Lower leg skin (tissue), 4 donors: ENCODE measurements at regions not wholly inside any gene's neighbourhood (a gene's known extent, or its start where the extent isn't known, plus 50 kb on each side); places are given as distances from the start of the nearest gene placed in this dataset.
"Not testable (repeated sequence)": the region's sequence is repeated elsewhere in the genome, so short reads cannot be mapped to it uniquely, and the experiment has no call there.

Experiments used
- DNase-seq, 2 donors: peaks; one replicate each; pipeline ENCODE4 v3.0.0-alpha.2; 2019; ENCODE audit warnings: low spot score in 2 of 2
- H3K4me3 ChIP-seq: fragments of 200-600 bp; sonication (generic); 2 replicates; pipeline ENCODE4 v1.5.1; 2017; ENCODE audit warnings: mild to moderate bottlenecking, low read depth; ENCODE audit not compliant: poor library complexity, severe bottlenecking
- CTCF ChIP-seq, 3 donors: fragments of 450-650 bp; IDR thresholded peaks; one replicate each; pipeline ENCODE4 v1.5.1; 2016; ENCODE audit warnings: antibody characterized with exemption in 3 of 3, mild to moderate bottlenecking in 3 of 3, moderate library complexity in 2 of 3
- POLR2A ChIP-seq, 2 donors: fragments of 450-650 bp; IDR thresholded peaks; one replicate each; pipeline ENCODE4 v1.6.1; 2016 to 2017; ENCODE audit warnings: antibody characterized with exemption in 2 of 2, mild to moderate bottlenecking in 1 of 2, moderate library complexity in 1 of 2
- WGBS, 2 donors: methylation state at CpG; one replicate each; pipeline ENCODE4 v1.1.5; 2018; 5-methylcytosine and 5-hydroxymethylcytosine counted together
- intact Hi-C: fragments of 100-400 bp; cut with DNase I; formaldehyde crosslinking; loops from one replicate; pipeline ENCODE4 v1.15.0; 2023; ENCODE audit warnings: low total_unique reads

- no peak overlapping the region for H3K4me3 ChIP-seq
- no peak for TF ChIP-seq CTCF (IDR thresholded peaks at IDR 0.05)
- intact Hi-C loops = no loop called here
- DNase-seq = no peak
- 80 to 100% methylated on average over 1 of the region's 1 CpG for WGBS, 2 donors
These were observed 70.5 kb downstream of the TTC6 start for GRCh38 chr14:37665951-37666350.

GRCh38 chr14:37668646-37669045, 73.2 kb downstream of the TTC6 start:
- WGBS, 2 donors = 75 to 78% methylated on average over 1 of the region's 1 CpG
- TF ChIP-seq CTCF (IDR thresholded peaks at IDR 0.05) = no peak
- no peak for TF ChIP-seq POLR2A (IDR thresholded peaks at IDR 0.05)

GRCh38 chr14:37669242-37669641, 73.8 kb downstream of the TTC6 start:
- no peak overlapping the region for H3K4me3 ChIP-seq
- TF ChIP-seq CTCF (IDR thresholded peaks at IDR 0.05) (no peak), POLR2A (IDR thresholded peaks at IDR 0.05) (no peak)
- no peak for DNase-seq
- intact Hi-C loops = no loop called here
- 66% methylated on average over 3 of the region's 3 CpGs for WGBS, 2 donors

More at GRCh38 chr14:37668646-37669045, 73.2 kb downstream of the TTC6 start:
- no peak for DNase-seq
- intact Hi-C loops = no loop called here
- no peak overlapping the region for H3K4me3 ChIP-seq

GRCh38 chr14:37673439-37673838, 78.0 kb downstream of the TTC6 start:
- intact Hi-C loops = no loop called here
- no peak for DNase-seq
- H3K4me3 ChIP-seq = no peak overlapping the region
- TF ChIP-seq CTCF (IDR thresholded peaks at IDR 0.05) (no peak), POLR2A (IDR thresholded peaks at IDR 0.05) (no peak)
- WGBS, 2 donors = 50 to 70% methylated on average over 1 of the region's 1 CpG

DNA sequence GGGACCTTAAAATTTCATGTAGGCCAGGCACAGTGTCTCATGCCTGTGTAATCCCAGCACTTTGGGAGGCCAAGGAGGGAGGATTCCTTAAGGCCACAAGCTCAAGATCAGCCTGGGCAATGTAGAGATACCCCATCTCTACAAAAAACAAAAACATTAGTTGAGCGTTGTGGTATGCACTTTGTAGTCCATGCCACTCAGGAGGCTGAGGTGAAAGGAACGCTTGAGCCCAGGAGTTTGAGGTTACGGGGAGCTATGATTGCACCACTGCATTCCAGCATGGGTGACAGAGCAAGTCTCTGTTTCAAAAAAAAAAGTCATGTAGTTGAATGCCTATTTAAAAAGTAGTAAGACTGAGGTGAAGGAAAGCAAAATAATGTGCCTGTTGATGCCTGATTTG, 83.5 kb downstream of the TTC6 start:
- intact Hi-C loops = no loop called here
- no peak overlapping the region for H3K4me3 ChIP-seq
- no peak for DNase-seq
- TF ChIP-seq POLR2A (IDR thresholded peaks at IDR 0.05) (no peak), CTCF (IDR thresholded peaks at IDR 0.05) (no peak)
- WGBS, 2 donors = 88 to 92% methylated on average over 3 of the region's 3 CpGs

- DNase-seq = no peak
- TF ChIP-seq CTCF (IDR thresholded peaks at IDR 0.05) (no peak), POLR2A (IDR thresholded peaks at IDR 0.05) (no peak)
- no peak overlapping the region for H3K4me3 ChIP-seq
- intact Hi-C loops = no loop called here
- 94% methylated on average over 3 of the region's 3 CpGs for WGBS, 2 donors
These were observed 86.1 kb downstream of the TTC6 start for GRCh38 chr14:37681486-37681885.

DNA sequence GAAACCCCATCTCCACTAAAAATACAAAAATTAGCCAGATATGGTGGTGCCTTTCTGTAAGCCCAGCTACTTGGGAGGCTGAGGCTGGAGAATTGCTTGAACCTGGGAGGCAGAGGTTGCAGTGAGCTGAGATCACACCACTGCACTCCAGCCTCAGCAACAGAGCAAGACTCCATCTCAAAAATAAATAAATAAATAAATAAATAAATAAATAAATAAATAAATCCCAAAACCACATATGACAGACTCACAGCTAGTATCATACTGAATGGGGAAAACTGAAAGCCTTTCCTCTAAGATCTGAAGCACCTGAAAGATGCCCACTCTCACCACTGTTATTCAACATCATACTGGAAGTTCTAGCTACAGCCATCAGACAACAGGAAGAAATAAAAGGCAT, 97.3 kb downstream of the TTC6 start:
- intact Hi-C loops, H3K4me3 ChIP-seq, DNase-seq: not testable (repeated sequence)

DNA sequence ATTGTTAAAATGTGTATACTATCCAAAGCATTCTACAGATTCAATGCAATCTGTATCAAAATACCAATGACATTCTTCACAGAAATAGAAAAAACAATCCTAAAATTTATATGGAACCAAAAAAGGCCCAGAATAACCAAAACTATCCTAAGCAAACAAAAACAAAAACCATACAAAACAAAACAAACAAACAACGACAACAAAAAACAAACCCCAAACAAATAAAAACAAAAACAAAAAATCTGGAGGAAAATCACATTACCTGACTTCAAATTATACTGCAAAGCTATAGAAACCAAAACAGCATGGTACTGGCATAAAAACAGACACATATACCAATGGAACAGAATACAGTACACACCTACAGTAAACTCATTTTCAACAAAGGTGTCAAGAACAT, 98.0 kb downstream of the TTC6 start:
- DNase-seq, intact Hi-C loops, H3K4me3 ChIP-seq: not testable (repeated sequence)
- WGBS, 2 donors = 80 to 81% methylated on average over 1 of the region's 1 CpG
